Natural killer cell (primary cell): ENCODE measurements at regions not wholly inside any gene's neighbourhood (a gene's known extent, or its start where the extent isn't known, plus 50 kb on each side); places are given as distances from the start of the nearest gene placed in this dataset.

Source experiments
- ATAC-seq, 3 donors: fragments of 150-1000 bp in 2 of 3; fragments of 200-7000 bp in 1 of 3; cut with Tn5 transposase; 1 replicate in 1 of 3; 2 replicates in 2 of 3; pipeline ENCODE4 v1.10.0; 2021; ENCODE audit warnings: mild to moderate bottlenecking in 2 of 3, moderate library complexity in 2 of 3
- DNase-seq, 2 donors: peaks; one replicate each; pipeline versions ENCODE4 v3.0.0 to v3.0.0-alpha.2; 2013 to 2021; ENCODE audit warnings: mixed read lengths in 1 of 2
- H3K27ac ChIP-seq: one replicate; pipeline ENCODE4 v1.5.1; 2013; ENCODE audit warnings: mild to moderate bottlenecking, low read length
- H3K27me3 ChIP-seq: one replicate; pipeline ENCODE4 v1.6.1; 2013; ENCODE audit warnings: low read length; ENCODE audit not compliant: control insufficient read depth, insufficient read depth
- H3K36me3 ChIP-seq: one replicate; pipeline ENCODE4 v1.6.1; 2013; ENCODE audit warnings: low read length; ENCODE audit not compliant: control insufficient read depth, insufficient read depth
- H3K4me1 ChIP-seq: one replicate; pipeline ENCODE4 v1.6.1; 2013; ENCODE audit warnings: low read length; ENCODE audit not compliant: control insufficient read depth, insufficient read depth
- H3K4me3 ChIP-seq: one replicate; pipeline ENCODE4 v1.5.1; 2013; ENCODE audit warnings: low read length
- H3K9me3 ChIP-seq: one replicate; pipeline ENCODE4 v1.6.1; 2013; ENCODE audit warnings: low read length; ENCODE audit not compliant: control insufficient read depth, insufficient read depth
- H3K27ac Mint-ChIP-seq, 2 donors: one replicate each; pipeline ENCODE4 v1.8.0; 2022; ENCODE audit warnings: mild to moderate bottlenecking in 2 of 2, mixed read lengths in 2 of 2, moderate library complexity in 1 of 2
- H3K27me3 Mint-ChIP-seq, 2 donors: one replicate each; pipeline ENCODE4 v1.8.0; 2022; ENCODE audit warnings: low read depth in 2 of 2, mixed read lengths in 2 of 2
- H3K36me3 Mint-ChIP-seq: one replicate; pipeline ENCODE4 v1.8.0; 2022; ENCODE audit warnings: mixed read lengths
- H3K4me1 Mint-ChIP-seq, 2 donors: one replicate each; pipeline ENCODE4 v1.8.0; 2022; ENCODE audit warnings: mixed read lengths in 2 of 2
- H3K4me3 Mint-ChIP-seq: one replicate; pipeline ENCODE4 v1.8.0; 2022; ENCODE audit warnings: mild to moderate bottlenecking, moderate library complexity, mixed read lengths
- H3K9me3 Mint-ChIP-seq, 2 donors: one replicate each; pipeline ENCODE4 v1.8.0; 2022; ENCODE audit warnings: mixed read lengths in 2 of 2
- WGBS: methylation state at CpG from one replicate; pipeline ENCODE4 v1.1.7; 2013; ENCODE audit warnings: missing lambda C conversion rate; ENCODE audit not compliant: insufficient coverage; 5-methylcytosine and 5-hydroxymethylcytosine counted together
- intact Hi-C: fragments of 100-400 bp; cut with micrococcal nuclease; formaldehyde crosslinking; loops from one replicate; pipeline ENCODE4 v1.14.2; 2022
- TF ChIP-seq, protein P1 (sequence below): fragments of 200-600 bp; IDR thresholded peaks from one replicate; pipeline ENCODE4 v1.8.0; 2022; ENCODE audit warnings: antibody characterized with exemption

GRCh38 chr2:53231908-53232307 lies 535.7 kb upstream of the CHAC2 start:
- H3K9me3 Mint-ChIP-seq, result peaks cover 2% of the 10 kb centered on the region in 2 donors
- TF ChIP-seq, protein P1, sequence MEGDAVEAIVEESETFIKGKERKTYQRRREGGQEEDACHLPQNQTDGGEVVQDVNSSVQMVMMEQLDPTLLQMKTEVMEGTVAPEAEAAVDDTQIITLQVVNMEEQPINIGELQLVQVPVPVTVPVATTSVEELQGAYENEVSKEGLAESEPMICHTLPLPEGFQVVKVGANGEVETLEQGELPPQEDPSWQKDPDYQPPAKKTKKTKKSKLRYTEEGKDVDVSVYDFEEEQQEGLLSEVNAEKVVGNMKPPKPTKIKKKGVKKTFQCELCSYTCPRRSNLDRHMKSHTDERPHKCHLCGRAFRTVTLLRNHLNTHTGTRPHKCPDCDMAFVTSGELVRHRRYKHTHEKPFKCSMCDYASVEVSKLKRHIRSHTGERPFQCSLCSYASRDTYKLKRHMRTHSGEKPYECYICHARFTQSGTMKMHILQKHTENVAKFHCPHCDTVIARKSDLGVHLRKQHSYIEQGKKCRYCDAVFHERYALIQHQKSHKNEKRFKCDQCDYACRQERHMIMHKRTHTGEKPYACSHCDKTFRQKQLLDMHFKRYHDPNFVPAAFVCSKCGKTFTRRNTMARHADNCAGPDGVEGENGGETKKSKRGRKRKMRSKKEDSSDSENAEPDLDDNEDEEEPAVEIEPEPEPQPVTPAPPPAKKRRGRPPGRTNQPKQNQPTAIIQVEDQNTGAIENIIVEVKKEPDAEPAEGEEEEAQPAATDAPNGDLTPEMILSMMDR, result no peak
- DNase-seq (no peak), ATAC-seq (peak in 1 of 3 donors; percentile 32)
- no peaks in the 10 kb centered on the region for H3K9me3 ChIP-seq
- H3K27me3 Mint-ChIP-seq, result no peaks in the 10 kb centered on the region
- H3K4me1 ChIP-seq, result peaks cover 3% of the 10 kb centered on the region
- H3K36me3 ChIP-seq, result no peaks in the 10 kb centered on the region
- intact Hi-C loops, result no loop called here
- peak overlapping the region; percentile 61 for H3K4me3 Mint-ChIP-seq
- peaks cover 31 to 36% of the 10 kb centered on the region in 2 donors for H3K4me1 Mint-ChIP-seq
- H3K27ac ChIP-seq, result no peak overlapping the region
- H3K36me3 Mint-ChIP-seq, result no peaks in the 10 kb centered on the region
- H3K4me3 ChIP-seq, result no peak overlapping the region
- no peaks in the 10 kb centered on the region for H3K27me3 ChIP-seq
- WGBS, result 0% methylated on average over 1 of the region's 3 CpGs
- peak overlapping the region; percentile 10 to 52 for H3K27ac Mint-ChIP-seq

- peak overlapping the region in 1 of 2 donors; percentile 29 for H3K27ac Mint-ChIP-seq
Observed at GRCh38 chr2:53230691-53231090, 536.9 kb upstream of the CHAC2 start.

DNA sequence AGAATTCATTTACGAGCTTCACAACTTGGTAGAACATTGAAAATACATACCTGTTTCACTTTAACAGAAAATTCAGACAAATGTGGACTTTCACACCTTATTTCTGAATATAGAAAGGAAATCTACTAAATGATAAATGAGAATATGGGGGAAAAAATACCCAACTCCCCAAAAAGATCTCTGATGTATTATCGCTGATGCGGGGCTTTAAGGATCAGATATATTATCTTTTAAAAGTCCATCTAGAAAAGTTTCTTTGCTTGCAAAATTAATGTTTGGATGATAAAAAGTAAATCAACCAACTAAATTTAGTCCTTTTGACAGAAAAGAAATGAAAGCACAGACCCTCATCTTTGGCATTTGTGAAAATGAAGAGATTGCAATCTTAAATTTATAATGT lies 540.1 kb upstream of the CHAC2 start:
- H3K4me3 Mint-ChIP-seq, result no peak overlapping the region
- WGBS, result 88% methylated on average over 1 of the region's 3 CpGs
- H3K36me3 Mint-ChIP-seq, result no peaks in the 10 kb centered on the region
- H3K9me3 ChIP-seq, result no peaks in the 10 kb centered on the region
- H3K27me3 ChIP-seq, result no peaks in the 10 kb centered on the region
- intact Hi-C loops, result no loop called here
- H3K4me1 Mint-ChIP-seq, result peaks cover 18 to 27% of the 10 kb centered on the region in 2 donors
- H3K4me1 ChIP-seq, result peaks cover 3% of the 10 kb centered on the region
- DNase-seq, result no peak
- TF ChIP-seq, protein P1, result no peak
- no peak overlapping the region for H3K4me3 ChIP-seq
- no peak overlapping the region for H3K27ac Mint-ChIP-seq
- no peaks in the 10 kb centered on the region for H3K27me3 Mint-ChIP-seq
- peaks cover 2 to 3% of the 10 kb centered on the region in 2 donors for H3K9me3 Mint-ChIP-seq
- H3K27ac ChIP-seq, result no peak overlapping the region
- ATAC-seq, result no peak
- no peaks in the 10 kb centered on the region for H3K36me3 ChIP-seq

More at GRCh38 chr2:53230691-53231090, 536.9 kb upstream of the CHAC2 start:
- intact Hi-C loops, result no loop called here
- Histone ChIP-seq H3K36me3 (no peaks in the 10 kb centered on the region), H3K4me1 (peaks cover 3% of the 10 kb centered on the region), H3K27ac (no peak overlapping the region), H3K4me3 (no peak overlapping the region), H3K9me3 (no peaks in the 10 kb centered on the region), H3K27me3 (no peaks in the 10 kb centered on the region)
- H3K4me1 Mint-ChIP-seq, result peaks cover 29 to 32% of the 10 kb centered on the region in 2 donors
- H3K4me3 Mint-ChIP-seq, result no peak overlapping the region
- H3K36me3 Mint-ChIP-seq, result no peaks in the 10 kb centered on the region
- TF ChIP-seq, protein P1, result no peak
- peaks cover 2% of the 10 kb centered on the region in 2 donors for H3K9me3 Mint-ChIP-seq
- whole genome bisulfite sequencing, result no CpG with 5 or more reads among the region's 2 CpGs
- no peak for DNase-seq
- H3K27me3 Mint-ChIP-seq, result no peaks in the 10 kb centered on the region
- no peak for ATAC-seq

DNA sequence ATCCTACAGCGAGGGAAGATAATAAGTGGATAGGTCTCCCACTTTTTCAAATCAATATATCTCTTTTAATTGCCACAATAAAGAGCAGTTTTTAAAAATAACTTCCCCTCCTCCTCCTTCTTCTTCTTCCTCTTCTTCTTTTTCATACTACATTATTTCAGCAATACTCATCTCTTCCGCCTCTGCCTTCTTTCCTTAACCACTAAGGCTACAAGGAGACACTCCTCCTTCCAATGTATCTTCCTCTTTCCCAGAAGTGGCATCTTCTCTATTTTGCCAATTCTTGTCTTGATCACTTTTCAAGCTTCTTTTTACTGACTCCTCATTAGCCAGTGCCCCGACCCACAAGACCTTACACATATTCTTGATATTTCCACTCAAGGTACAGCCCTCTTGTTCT lies 546.6 kb upstream of the CHAC2 start:
- no peaks in the 10 kb centered on the region for H3K27me3 Mint-ChIP-seq
- no peaks in the 10 kb centered on the region for H3K36me3 ChIP-seq
- WGBS, result 88% methylated on average over 3 of the region's 3 CpGs
- H3K27ac ChIP-seq, result no peak overlapping the region
- H3K27me3 ChIP-seq, result no peaks in the 10 kb centered on the region
- H3K9me3 Mint-ChIP-seq, result peaks cover 11 to 15% of the 10 kb centered on the region in 2 donors
- H3K9me3 ChIP-seq, result peaks cover 9% of the 10 kb centered on the region
- H3K4me3 ChIP-seq, result no peak overlapping the region
- no peaks in the 10 kb centered on the region for H3K4me1 Mint-ChIP-seq
- no peaks in the 10 kb centered on the region for H3K4me1 ChIP-seq
- H3K4me3 Mint-ChIP-seq, result no peak overlapping the region
- H3K36me3 Mint-ChIP-seq, result no peaks in the 10 kb centered on the region
- TF ChIP-seq, protein P1, result no peak
- DNase-seq, result no peak
- no peak for ATAC-seq
- intact Hi-C loops, result no loop called here
- no peak overlapping the region for H3K27ac Mint-ChIP-seq
